Renal cortical epithelial cell (primary cell): ENCODE measurements at regions not wholly inside any gene's neighbourhood (a gene's known extent, or its start where the extent isn't known, plus 50 kb on each side); places are given as distances from the start of the nearest gene placed in this dataset.

Experiments
- DNase-seq: peaks from one replicate; pipeline ENCODE4 v3.0.0-alpha.2; 2011; ENCODE audit warnings: low read depth

DNA sequence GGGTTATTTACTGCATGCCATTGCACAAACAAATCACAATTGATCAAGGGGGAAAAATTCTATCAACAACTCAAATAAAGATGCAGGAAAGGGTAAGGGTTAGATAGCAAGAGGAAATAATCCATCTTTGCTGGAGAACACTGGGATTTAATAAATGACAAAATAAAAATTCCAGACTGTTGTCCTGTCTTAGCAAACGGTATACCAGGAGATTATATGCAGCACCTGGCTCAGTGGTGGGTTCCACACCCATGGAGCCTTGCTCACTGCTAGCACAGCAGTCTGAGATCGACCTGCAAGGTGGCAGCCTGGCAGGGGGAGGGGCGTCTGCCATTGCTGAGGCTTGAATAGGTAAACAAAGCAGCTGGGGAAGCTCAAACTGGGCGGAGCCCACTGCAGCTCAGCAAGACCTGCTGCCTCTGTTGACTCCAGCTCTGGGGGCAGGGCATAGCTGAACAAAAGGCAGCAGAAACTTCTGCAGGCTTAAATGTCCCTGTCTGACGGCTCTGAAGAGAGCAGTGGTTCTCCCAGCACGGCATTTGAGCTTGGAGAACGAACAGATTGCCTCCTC lies 296.5 kb upstream of the THSD7B start:
- DNase-seq, result no peak

DNA sequence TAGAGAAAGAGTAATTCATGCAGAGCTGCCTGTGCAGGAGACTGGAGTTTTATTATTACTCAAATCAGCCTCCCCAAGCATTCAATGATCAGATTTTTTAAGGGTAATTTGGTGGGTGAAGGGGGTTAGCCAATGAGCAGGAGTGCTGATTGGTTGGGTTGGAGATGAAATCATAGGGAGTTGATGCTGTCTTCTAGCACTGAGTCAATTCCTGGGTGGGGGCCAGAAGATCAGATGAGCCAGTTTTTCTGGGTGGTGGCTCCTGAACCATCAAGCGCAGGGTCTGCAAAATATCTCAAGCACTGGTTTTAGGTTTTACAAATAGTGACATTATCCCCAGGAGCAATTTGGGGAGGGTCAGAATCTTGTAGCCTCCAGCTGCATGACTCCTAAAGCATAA lies 312.8 kb upstream of the THSD7B start:
- DNase-seq, result no peak

DNA sequence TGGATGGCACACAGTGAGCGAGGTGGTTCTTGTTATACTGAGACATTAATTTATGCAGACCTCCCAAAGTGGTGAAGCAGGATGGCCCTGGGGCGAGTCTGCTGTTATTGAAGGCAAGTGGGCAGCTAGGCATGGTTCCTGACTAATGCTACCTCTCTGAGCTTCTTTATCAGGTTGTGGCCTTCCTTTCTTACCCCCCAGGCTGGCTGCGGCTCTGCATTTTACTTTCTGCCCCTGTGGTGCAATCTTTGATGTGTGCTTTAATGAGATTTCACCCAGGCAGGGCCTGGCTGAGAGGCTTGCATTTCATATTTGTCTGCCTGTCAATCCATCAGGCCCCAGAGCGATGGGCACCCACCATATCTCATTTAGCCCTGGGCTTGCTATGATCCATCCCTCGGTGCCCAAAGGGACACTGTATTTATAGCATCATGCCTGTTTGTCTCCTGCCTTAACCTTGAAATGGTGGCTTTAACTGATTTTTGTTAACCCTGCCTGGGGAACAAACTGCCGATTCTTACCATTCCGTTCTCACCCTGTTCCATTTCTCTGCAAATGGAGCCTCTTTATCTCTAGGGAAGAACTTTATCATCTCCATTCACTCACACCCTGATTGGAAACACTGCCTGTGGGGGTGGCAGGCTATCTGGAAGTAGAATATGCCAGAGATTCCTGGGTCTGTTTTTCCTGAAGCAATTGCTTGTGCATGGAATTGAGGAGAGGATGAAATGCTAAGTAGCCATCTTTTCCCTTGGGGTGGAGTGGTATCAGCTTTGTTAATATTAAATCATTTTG lies 316.2 kb upstream of the THSD7B start:
- no peak for DNase-seq

DNA sequence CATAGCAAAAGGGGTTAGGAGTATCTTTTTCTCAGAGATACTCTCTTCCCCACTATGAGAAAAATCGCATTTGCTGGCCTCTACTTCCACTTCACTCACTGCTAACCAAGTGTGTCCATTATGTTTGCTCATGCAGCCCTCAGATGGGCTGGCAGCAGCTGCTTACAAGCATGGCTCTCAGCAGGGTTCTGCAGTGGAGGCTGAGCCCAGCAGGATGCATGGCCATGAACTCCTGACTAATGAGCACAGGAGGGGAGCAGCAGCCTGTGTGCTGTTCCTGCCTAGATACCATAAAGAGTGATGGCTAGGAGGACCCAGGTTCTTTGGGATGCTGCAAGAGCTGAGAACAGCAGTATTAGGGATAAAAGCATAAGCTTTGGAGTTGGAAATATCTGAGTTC lies 316.9 kb upstream of the THSD7B start:
- no peak for DNase-seq

DNA sequence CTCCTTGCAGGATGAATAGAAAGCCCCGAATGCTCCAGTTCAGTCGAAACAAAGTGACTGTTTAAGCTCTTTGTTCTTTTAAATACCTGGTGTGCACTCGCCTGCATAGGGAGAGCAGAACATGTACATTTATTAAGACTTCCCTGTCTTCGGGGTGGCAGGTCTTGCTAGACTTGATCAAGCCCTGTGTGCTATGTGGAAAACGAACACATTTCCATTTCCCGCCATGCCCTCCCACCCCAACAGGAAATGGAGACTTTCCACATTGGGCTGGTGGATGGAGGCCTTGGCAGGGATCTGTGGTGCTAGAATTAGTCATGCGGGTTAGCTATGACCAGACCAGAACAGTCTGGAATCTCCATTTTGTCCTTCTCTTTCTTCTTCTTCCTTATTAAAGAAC lies 321.0 kb upstream of the THSD7B start:
- DNase-seq, result peak; percentile 61

DNA sequence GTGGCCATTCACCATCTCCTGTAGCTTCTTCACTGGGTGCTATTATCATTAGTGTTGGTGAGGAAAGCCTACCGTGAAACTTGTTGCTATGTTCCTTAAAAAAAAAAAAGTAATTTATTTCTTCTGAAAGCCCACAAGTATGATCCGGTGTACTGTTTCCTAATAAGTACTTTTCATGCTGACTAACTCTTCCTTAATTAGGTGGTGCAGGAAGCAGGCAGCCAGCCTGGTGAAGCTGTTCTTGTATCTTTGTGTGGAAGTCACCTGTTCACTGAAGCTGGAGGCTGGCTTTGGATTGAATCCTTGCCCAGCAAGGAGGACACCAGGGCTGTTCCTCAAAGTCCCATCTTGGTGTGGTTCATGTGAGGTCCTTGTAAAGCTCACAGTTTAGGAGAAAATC lies 321.7 kb upstream of the THSD7B start:
- DNase-seq, result peak; percentile 55

DNA sequence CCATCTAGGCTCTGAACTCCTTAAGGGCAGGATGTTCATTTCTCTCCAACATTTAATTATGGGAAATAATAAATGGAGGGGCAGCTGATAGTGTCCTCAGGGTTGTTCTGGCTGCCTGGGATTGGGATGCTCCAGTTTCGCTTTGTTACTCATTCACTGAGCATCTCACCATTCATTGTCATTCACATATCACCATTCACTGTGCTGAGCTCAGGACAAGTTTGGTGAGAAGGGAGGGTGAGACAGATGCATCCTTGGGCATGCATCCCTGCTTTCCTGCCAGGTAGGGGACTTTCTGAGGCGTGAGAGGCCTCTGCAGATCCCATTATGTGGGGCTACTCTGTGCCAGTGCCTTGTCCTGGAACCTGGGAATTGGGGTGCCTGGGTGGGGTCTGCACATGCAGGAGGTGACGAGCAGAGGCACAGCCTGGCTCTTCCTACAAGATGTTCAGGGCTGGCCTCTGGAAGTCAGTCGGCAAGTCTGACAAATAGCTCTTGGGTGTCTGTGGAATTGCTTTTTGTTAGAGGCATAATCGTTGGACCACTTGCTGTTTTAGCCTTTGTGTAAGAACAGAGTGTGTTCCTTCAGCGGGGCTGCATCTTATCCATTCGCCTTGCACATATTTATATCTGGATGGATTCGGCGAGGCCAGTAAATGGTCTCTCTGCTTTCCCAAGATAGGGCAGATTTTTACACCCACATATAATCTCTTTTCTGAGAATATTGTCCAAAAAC lies 323.2 kb upstream of the THSD7B start:
- no peak for DNase-seq

DNA sequence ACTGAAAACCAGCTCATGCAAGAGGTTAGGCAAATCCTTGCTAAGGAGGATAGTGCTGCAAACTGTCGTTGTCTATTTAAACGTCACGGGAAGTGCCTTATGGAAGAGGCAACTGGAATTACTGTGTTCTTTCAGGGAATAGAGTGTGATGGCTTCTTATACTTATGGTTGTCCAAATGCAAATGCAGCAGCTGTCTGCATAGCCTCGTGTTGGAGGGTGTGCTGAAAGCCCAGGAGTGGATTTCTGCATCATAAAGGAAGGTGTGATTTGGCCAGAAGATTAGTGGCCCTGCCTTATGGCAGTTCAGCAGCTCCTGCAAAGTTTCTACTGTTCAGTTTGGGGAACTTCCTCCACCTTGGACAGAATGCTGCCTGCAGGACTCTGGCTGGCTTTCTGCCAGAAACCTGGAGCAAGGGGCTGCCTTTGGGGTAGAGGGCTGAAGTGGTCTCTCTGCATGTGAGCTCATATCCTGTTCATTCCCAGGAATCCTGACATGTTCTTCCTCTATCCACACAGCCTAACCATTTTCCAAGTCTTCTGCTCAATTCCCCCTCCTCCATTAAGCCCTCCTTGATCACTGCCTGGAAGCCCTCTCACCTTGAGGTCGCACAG lies 321.2 kb upstream of the CXCR4 start:
- DNase-seq, result no peak

DNA sequence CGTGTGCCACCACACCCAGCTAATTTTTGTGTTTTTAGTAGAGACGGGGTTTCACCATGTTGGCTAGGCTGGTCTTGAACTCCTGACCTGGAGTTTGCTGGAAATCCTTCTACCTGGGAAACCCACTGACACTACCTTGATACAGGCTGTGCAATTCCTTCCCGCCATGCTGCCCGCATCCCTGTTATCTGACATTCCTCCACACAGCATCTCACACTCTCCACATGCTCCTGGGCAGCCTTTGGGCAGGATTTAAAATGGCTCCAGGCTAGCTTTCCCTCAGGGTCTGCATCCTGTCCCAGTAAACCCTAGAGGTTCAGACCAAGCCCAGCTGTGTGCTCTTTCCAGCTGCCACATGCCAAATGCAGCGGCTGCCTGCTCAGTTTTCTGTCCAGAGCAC lies 319.5 kb upstream of the CXCR4 start:
- DNase-seq, result no peak

DNA sequence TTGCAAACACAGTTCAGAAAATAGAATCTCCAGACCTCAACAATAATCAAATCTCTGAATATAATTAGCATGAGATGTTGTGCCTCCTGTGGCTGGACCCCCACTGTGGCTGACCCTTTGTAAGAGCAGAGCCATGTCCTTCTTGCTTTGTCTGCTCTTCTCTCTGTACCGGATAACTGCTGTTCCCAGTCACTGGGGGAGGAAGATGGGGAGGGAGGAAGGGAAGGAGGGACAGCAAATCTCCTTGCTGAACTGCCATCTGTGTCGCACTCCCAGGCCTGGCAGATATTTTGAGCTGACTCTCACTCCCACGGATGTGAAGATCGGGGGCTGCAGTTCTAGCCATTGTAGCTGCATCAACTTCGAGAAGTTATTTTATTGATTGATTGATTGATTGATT lies 319.0 kb upstream of the CXCR4 start:
- no peak for DNase-seq

DNA sequence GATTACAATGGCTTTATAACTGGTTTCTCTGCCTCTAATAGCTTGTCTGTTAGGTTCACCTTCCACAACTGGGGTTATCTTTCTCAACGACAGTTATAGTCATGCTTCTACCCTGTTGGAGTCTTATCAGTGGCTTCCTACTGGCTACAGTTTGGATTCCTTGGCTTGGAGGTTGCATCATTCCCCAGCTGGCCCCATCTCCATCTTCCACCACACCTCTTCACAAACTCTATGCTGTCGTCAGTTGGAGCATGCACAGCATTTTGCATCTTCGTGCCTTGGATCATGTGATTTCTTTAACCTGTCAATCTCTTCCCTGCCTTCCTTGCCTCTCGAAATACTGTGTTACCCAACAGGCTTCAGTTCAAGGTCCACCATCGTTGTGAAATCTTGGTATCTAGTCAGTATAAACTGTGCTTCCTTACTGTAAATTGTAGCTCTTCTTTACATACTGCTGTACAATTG lies 316.3 kb upstream of the CXCR4 start:
- DNase-seq, result no peak

DNA sequence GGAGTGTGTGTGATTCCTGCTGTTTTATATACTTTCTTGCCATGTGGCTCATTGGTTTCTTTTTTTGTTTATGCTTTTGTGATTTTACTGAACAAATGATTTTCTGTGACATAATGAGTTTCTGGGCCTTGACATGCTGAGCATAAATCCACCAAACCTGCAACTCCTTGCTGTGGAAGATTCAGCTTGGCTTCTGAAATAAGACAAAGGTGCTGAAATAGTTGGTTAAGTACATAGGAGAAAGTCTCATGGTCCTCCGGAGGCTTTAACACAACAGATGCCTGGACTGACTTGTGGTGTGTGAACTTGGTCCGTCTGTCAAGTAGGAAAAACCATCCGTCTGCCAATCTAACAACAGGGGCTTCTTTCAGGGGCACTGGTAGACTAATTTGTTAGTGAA lies 315.3 kb upstream of the CXCR4 start:
- DNase-seq, result no peak

DNA sequence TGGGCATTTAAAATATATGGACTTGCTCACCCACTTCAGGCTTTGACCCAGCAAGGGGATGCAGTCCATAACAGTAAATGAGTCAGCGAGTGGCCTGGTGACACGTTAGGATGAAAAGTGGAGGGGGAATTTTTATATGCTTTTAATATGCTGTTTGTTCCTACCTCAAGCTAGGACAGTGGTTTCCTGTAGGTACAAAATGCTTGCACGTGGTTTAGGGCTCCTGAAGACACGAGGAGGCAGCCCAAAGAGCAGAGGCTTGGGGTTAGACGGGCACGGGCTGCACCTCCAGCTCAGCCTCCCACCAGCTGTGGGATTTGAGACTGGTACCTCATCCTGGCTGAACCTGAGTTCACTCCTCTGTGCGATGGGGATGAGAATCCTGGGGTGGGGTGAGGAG lies 306.2 kb upstream of the CXCR4 start:
- DNase-seq, result no peak

DNA sequence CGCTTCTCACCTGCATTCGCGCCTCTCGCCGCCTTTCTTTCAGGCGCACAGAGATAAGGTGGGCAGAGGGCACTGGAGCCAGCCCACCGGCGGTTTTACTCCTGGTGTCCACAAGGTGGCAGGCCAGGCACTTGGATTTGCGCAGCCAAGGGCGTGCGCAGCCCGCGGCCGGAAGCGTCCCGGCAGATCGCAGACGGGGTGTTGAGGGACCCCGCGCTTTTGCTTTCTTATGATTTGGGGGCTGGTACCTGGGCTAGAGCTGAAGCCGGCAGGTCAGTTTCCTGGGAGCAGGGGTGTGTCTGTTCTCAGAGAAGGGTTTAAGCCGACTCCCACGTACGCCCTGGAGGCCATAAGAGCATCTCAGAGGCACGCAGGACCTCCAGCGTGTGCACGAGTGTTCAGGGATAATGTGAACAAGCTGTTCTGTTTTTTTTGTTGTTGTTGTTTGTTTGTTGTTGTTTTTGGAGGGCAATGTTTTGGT lies 305.6 kb upstream of the CXCR4 start:
- peak; percentile 23 for DNase-seq

DNA sequence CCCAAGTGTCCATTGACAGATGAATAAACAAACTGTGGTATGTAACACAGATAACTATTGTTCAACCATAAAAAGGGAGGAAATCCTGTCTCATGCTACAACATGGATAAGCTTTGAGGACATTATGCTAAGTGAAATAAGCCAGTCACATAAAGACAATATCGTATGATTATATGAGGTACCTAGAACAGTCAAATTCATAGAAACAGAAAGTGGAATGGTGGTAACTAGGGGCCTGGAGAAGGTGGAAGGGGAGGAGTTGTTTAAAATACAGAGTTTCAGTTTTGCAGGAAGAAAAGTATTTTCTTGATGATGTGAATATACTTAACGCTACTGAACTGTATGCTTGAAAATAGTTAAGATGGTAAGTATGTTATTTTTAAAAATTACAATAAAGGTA lies 304.6 kb upstream of the CXCR4 start:
- no peak for DNase-seq

DNA sequence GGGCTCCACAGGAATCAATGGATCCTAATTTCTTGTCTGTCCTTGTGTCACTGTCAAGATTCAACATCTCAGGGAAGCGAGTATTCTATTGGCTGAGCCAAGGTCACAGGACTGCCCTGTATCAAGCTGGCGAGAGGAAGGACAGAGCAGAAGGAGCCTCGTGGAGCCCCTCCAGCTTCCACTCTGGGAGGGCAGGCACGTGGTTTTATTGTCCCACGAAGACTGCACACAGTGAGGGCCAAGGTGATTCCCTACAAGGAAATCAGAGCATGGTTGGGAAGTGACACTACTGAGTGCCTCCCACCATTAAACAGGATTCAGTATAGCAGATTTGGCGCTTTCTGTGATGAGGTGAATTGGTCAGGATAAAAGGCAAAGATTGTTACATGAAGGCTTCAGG lies 302.4 kb upstream of the CXCR4 start:
- DNase-seq, result no peak

DNA sequence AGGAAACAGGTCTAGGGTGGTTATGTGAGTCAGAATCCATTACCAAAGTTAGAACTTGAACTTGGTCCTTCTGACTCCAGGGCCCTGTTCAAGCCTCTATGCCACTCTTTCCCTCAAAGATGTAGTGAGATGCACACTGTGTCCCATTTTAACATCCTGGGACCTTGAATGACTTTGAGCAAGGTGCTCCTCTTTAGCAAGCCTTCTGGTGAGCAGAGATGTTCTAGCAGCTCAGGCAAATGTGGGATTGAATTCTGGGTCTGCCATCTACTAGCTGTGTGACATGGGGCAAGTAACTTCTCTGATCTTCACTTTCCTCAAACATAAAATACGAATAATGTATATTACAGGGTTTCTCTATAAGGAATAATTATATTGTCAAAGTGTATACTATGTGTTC lies 294.0 kb upstream of the CXCR4 start:
- DNase-seq, result no peak

DNA sequence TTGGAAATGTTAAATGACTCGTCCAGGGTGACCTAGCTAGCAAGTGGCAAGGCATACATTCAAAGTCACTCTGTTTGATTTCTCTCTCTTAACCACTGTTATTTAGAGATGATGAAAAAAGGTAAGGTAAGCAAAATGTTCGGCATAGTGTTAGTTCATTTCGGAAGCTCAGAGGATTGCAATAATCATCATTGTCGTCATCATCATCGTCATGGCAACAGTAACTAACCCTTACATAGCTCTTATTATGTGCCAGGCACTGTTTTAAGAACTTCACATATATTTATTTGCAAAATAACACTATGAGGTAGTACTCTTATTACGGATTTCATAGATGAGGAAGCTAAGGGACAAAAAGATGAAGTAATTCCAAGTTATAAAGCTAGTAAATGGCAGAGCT lies 292.7 kb upstream of the CXCR4 start:
- DNase-seq, result no peak

DNA sequence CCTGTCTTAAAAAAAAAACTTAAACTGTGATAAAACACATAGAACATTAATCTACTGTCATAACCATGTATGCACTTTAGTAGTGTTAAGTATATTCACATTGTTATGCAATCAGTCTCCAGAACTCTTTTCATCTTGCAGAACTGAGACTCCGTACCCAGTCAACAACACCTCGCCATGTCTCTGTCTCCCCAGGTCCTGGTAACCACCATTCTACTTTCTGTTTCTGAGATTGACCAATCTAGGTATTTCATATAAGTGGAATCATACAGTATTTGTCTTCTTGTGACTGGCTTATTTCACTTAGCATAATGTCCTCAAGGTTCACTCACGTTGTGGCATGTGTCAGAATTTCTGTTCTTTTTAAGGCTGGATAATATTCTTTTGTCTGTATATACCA lies 290.8 kb upstream of the CXCR4 start:
- no peak for DNase-seq

DNA sequence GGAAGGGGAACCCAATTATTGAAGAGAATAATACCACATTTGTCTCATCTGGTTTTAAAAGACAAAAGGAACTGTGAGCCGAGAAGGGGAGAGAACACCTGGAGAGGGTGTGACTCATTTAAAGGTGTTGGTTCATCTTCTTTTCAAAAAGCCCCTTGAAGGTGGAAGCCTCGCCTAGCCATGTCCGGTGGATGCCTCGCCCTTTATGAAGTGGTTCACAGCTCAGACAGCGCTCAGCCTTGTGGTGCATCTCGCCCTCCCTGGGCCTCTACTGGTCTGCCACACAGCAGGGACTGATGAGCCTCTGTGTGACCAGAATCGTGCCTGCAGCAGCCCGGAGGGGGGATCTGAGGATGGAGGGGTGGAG lies 290.0 kb upstream of the CXCR4 start:
- DNase-seq, result no peak

DNA sequence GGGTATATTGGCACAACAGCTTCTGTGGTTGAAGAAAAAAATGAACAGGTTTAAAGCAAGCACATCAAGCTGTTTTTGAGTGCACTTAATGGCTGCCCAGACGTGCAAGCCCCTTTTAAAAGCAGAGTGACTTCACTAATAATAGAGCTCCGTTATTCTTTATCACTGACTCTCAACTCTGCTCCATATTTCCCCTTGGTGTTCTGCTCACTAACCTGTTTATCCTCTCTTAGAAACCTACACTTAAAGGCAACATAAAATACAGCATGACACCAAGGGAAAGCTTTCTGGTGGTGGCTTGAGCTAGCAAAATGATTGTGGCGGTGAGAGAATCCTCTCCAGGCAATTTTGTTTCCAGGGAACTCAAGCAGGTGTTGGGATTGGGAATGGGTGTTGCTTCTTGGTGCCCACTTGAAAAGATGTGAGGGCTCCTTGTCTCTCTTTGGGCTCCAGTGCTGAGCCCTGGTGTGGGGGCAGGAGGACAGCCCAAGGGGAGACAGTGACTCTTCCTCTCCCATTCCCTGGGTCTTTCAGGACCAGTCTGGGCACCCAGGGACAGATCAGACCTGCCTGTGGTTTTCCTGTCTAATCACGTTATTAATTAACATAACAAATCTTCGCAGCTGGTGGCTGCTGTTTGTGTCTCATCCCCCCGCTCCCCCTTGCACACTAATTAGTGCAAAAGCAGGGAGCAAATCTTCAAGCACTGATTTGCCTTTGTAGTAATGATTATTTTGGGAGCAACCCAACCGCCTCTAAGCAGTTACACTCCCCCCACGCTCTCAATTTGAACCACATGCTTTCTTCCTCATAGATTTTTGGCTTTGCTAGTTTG lies 289.4 kb upstream of the CXCR4 start:
- DNase-seq, result no peak

DNA sequence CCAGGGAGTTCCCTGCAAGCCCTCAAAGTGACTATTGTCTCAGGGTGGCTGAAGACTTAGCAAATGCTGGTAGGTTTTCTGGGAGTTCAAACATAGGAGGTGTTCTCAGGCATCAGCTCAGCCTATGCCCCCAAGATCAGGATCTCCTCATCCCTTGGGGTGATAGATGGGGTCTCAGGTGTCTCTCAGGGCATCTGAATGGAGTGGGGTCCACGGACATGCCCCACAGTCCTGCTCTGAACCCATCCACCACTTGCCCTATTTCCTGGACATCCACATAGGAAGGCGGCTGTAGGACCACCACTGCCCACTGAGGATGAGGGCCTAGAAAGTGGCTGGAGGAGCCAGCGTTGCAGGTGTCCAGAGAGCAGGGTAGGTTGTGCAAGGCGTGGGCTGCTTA lies 287.0 kb upstream of the CXCR4 start:
- DNase-seq, result no peak
